ENCODE measurements at regions not wholly inside any gene's neighbourhood (a gene's known extent, or its start where the extent isn't known, plus 50 kb on each side); places are given as distances from the start of the nearest gene placed in this dataset.

- FAIRE-seq (no peak), ATAC-seq (no peak; the same call in 2 of the 3 replicates), DNase-seq (ENCODE audit: low spot score) (peak; percentile 5)
- in situ Hi-C loops (cut with HindIII; ENCODE audit: extremely low pct_ligation_motif_present, low pct_unique_long_range_greater_than_20kb), result no loop called here
- no TSS peak for BruUV-seq (replicated peaks)
- TF ChIP-seq ATF4 (CRISPR knock-in tag; IDR thresholded peaks at IDR 0.05) (peak in 1 of 2 experiments; percentile 97; a peak in 2 of 4 replicates), ZNF138 (CRISPR knock-in tag; IDR thresholded peaks at IDR 0.05; ENCODE audit: low read depth) (no peak), ZNF878 (CRISPR knock-in tag; IDR thresholded peaks at IDR 0.05) (no peak), ZNF33A (CRISPR knock-in tag; IDR thresholded peaks at IDR 0.05; ENCODE audit: borderline replicate concordance) (no peak), ZNF414 (CRISPR knock-in tag; IDR thresholded peaks at IDR 0.05) (no peak), GABPA (IDR thresholded peaks at IDR 0.05; ENCODE audit: low read depth, low read length) (no peak), GABPA (CRISPR knock-in tag; IDR thresholded peaks at IDR 0.05; ENCODE audit: low read depth) (peak; percentile 52), CEBPB (IDR thresholded peaks at IDR 0.05; ENCODE audit: borderline replicate concordance, low read depth, low read length) (peak; percentile 36; the same call in 1 of the 2 replicates), TIGD3 (CRISPR knock-in tag; IDR thresholded peaks at IDR 0.05; ENCODE audit: borderline replicate concordance) (no peak), ZFX (CRISPR knock-in tag; IDR thresholded peaks at IDR 0.05; ENCODE audit: low read depth) (no peak), THAP11 (CRISPR knock-in tag; IDR thresholded peaks at IDR 0.05) (peak; percentile 17; the same call in 1 of the 2 replicates), IRF2 (CRISPR knock-in tag; IDR thresholded peaks at IDR 0.05) (no peak), GABPB1 (CRISPR knock-in tag; IDR thresholded peaks at IDR 0.05) (peak; percentile 83), ZNF18 (CRISPR knock-in tag; IDR thresholded peaks at IDR 0.05; ENCODE audit: insufficient replicate concordance) (no peak), ZZZ3 (CRISPR knock-in tag; IDR thresholded peaks at IDR 0.05; ENCODE audit: borderline replicate concordance) (no peak), CEBPG (CRISPR knock-in tag; IDR thresholded peaks at IDR 0.05) (peak; percentile 74), ZNF512 (CRISPR knock-in tag; IDR thresholded peaks at IDR 0.05) (no peak), TMF1 (CRISPR knock-in tag; IDR thresholded peaks at IDR 0.05; ENCODE audit: low read depth) (no peak), ZMYM4 (CRISPR knock-in tag; IDR thresholded peaks at IDR 0.05) (no peak), SIX4 (CRISPR knock-in tag; IDR thresholded peaks at IDR 0.05) (peak; percentile 49; the same call in 1 of the 2 replicates)
- intact Hi-C loops (cut with micrococcal nuclease; ENCODE audit: unreplicated experiment), result no loop called here
- WGBS (ENCODE audit: low lambda C conversion rate), result 50% methylated on average over 2 of the region's 5 CpGs
- Histone ChIP-seq H3K4me3 (replicated peaks in 1 of 3; ENCODE audit: insufficient read depth in 1 of 3, low read depth in 2 of 3, low read length in 3 of 3) (no peak overlapping the region), H3K9ac (ENCODE audit: insufficient read depth, low read depth, low read length) (no peak overlapping the region), H3K36me3 (replicated peaks in 1 of 2; ENCODE audit: control insufficient read depth in 1 of 2, insufficient read depth in 2 of 2, low read length in 2 of 2) (no peaks in the 10 kb centered on the region), H3K4me1 (ENCODE audit: insufficient read depth, low read length) (peaks cover 24% of the 10 kb centered on the region), H3K79me2 (ENCODE audit: insufficient read depth, low read length) (no peaks in the 10 kb centered on the region), H3K4me2 (ENCODE audit: low read depth, low read length) (no peak overlapping the region), H3K27me3 (ENCODE audit: control insufficient read depth in 1 of 2, insufficient read depth in 2 of 2, low read length in 2 of 2) (no peaks in the 10 kb centered on the region; a peak in 1 of 5 replicates), H3K9me3 (ENCODE audit: low read length) (no peaks in the 10 kb centered on the region), H4K20me1 (ENCODE audit: insufficient read depth, low read length) (no peaks in the 10 kb centered on the region), H3K27ac (ENCODE audit: extremely low read length, insufficient read depth, low read length) (no peak overlapping the region), H2AFZ (ENCODE audit: low read length) (no peak overlapping the region)
- ChIA-PET CTCF (ENCODE audit: low intra/inter-chr PET ratio, low total read pairs) (no interaction called here), POLR2A (no interaction called here)
Observed at GRCh38 chr9:107749787-107750444, 260.3 kb upstream of the KLF4 start.

Data from HepG2 (cell line).